K562 (cell line): ENCODE measurements at regions not wholly inside any gene's neighbourhood (a gene's known extent, or its start where the extent isn't known, plus 50 kb on each side); places are given as distances from the start of the nearest gene placed in this dataset.

Source experiments
- CEBPB ChIP-seq: fragments of 450-650 bp; IDR thresholded peaks from 2 replicates; pipeline ENCODE4 v1.6.1; 2016; ENCODE audit warnings: missing genetic modification characterization, missing compliant biosample characterization
- DPF2 ChIP-seq: fragments of 450-650 bp; IDR thresholded peaks from 2 replicates; pipeline ENCODE4 v1.6.1; 2016
- EGR1 ChIP-seq: fragments of 450-650 bp; conservative IDR thresholded peaks from 2 replicates; pipeline ENCODE4 v1.6.1; 2017; ENCODE audit warnings: mild to moderate bottlenecking
- FOXJ2 ChIP-seq: fragments of 200-800 bp; sonication (Bioruptor generic); IDR thresholded peaks from 2 replicates; pipeline ENCODE4 v1.6.1; 2016; ENCODE audit warnings: missing genetic modification characterization, missing compliant biosample characterization
- HDGF ChIP-seq: fragments of 450-650 bp; IDR thresholded peaks from 2 replicates; pipeline ENCODE4 v1.6.1; 2016
- MAFK ChIP-seq: IDR thresholded peaks from 2 replicates; pipeline ENCODE4 v1.6.1; 2011; ENCODE audit warnings: low read length, improper control_type of control experiment
- MXI1 ChIP-seq: IDR thresholded peaks from 2 replicates; pipeline ENCODE4 v1.6.1; 2011; ENCODE audit warnings: low read depth, mild to moderate bottlenecking, improper control_type of control experiment, low read length
- RBM15 ChIP-seq: fragments of 200-400 bp; formaldehyde crosslinking; IDR thresholded peaks from 2 replicates; pipeline ENCODE4 v1.6.1; 2018; ENCODE audit warnings: mild to moderate bottlenecking, low read length, moderate library complexity; ENCODE audit not compliant: insufficient read depth
- SMARCC2 ChIP-seq: fragments of 450-650 bp; IDR thresholded peaks from 2 replicates; pipeline ENCODE4 v1.6.1; 2017; ENCODE audit warnings: antibody characterized with exemption, moderate library complexity, mild to moderate bottlenecking, low read depth
- ZEB2 ChIP-seq: fragments of 450-650 bp; IDR thresholded peaks from 2 replicates; pipeline ENCODE4 v1.6.1; 2016
- ZNF766 ChIP-seq: fragments of 200-800 bp; sonication (Bioruptor generic); conservative IDR thresholded peaks from 2 replicates; pipeline ENCODE4 v1.6.1; 2016; ENCODE audit warnings: missing genetic modification characterization, missing compliant biosample characterization
- TF ChIP-seq, protein P1 (sequence below), 3 experiments: IDR thresholded peaks in 2 of 3; conservative IDR thresholded peaks in 1 of 3; 2 replicates each; pipeline ENCODE4 v1.5.1; 2011 to 2012; ENCODE audit warnings: low read length in 3 of 3, mild to moderate bottlenecking in 3 of 3, control low read depth in 2 of 3, improper control_type of control experiment in 1 of 3, inconsistent platforms in 1 of 3, low read depth in 1 of 3, mixed read lengths in 1 of 3, moderate library complexity in 1 of 3; ENCODE audit not compliant: insufficient read depth in 2 of 3
- TF ChIP-seq, protein P2 (sequence below), 2 experiments: fragments of 200-800 bp in 1 of 2; sonication (Bioruptor generic) in 1 of 2; sonication (generic) in 1 of 2; formaldehyde crosslinking in 1 of 2; IDR thresholded peaks in 1 of 2; conservative IDR thresholded peaks in 1 of 2; 2 replicates each; pipeline versions ENCODE4 v1.5.0 to v1.6.1; 2016 to 2020; ENCODE audit warnings: missing compliant biosample characterization in 1 of 2, missing genetic modification characterization in 1 of 2, missing genetic modification reagents in 1 of 2

DNA sequence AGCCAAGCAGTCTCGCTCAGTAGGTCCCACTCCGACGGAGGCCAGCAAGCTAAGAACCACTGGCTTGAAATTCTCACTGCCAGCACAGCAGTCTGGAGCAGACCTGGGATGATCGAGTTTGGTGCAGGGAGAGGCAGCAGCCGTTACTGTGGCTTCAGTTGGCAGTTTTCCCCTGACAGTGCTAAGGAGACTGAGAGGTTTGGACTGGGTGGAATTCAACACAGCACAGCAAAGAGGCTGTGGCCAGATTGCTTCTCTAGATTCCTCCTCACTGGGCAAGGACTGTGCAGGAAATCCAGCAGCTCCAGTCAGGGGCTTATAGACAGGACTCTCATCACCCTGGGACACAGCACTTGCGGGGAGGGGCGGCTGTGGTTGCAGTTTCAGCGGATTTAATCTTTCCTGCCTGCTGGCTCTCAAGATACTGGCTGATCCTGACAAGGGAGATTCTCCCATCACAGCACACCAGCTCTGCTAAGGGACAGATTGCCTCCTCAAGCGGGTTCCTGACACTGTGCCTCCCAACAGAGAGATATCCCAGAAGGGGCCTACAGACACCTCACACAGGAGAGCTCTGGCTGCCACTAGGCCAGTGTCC lies 122.1 kb downstream of the YIPF5 start:
- TF ChIP-seq, protein P1, sequence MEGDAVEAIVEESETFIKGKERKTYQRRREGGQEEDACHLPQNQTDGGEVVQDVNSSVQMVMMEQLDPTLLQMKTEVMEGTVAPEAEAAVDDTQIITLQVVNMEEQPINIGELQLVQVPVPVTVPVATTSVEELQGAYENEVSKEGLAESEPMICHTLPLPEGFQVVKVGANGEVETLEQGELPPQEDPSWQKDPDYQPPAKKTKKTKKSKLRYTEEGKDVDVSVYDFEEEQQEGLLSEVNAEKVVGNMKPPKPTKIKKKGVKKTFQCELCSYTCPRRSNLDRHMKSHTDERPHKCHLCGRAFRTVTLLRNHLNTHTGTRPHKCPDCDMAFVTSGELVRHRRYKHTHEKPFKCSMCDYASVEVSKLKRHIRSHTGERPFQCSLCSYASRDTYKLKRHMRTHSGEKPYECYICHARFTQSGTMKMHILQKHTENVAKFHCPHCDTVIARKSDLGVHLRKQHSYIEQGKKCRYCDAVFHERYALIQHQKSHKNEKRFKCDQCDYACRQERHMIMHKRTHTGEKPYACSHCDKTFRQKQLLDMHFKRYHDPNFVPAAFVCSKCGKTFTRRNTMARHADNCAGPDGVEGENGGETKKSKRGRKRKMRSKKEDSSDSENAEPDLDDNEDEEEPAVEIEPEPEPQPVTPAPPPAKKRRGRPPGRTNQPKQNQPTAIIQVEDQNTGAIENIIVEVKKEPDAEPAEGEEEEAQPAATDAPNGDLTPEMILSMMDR (IDR thresholded peaks at IDR 0.05 in 2 of 3, conservative IDR thresholded peaks at IDR 0.05 in 1 of 3; ENCODE audit: insufficient read depth in 2 of 3, low read depth in 1 of 3, low read length in 3 of 3): no peak
- TF ChIP-seq FOXJ2 (tag): no peak
- no peak for TF ChIP-seq EGR1
- TF ChIP-seq HDGF: no peak
- no peak for TF ChIP-seq CEBPB
- TF ChIP-seq ZEB2: no peak
- no peak for TF ChIP-seq SMARCC2
- TF ChIP-seq RBM15: no peak
- no peak for TF ChIP-seq MAFK
- TF ChIP-seq, protein P2, sequence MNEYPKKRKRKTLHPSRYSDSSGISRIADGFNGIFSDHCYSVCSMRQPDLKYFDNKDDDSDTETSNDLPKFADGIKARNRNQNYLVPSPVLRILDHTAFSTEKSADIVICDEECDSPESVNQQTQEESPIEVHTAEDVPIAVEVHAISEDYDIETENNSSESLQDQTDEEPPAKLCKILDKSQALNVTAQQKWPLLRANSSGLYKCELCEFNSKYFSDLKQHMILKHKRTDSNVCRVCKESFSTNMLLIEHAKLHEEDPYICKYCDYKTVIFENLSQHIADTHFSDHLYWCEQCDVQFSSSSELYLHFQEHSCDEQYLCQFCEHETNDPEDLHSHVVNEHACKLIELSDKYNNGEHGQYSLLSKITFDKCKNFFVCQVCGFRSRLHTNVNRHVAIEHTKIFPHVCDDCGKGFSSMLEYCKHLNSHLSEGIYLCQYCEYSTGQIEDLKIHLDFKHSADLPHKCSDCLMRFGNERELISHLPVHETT (CRISPR knock-in tag; conservative IDR thresholded peaks at IDR 0.05 in 1 of 2, IDR thresholded peaks at IDR 0.05 in 1 of 2): no peak
- TF ChIP-seq DPF2: no peak
- TF ChIP-seq ZNF766 (CRISPR knock-in tag): no peak
- no peak for TF ChIP-seq MXI1
